ENCODE measurements at regions not wholly inside any gene's neighbourhood (a gene's known extent, or its start where the extent isn't known, plus 50 kb on each side); places are given as distances from the start of the nearest gene placed in this dataset.
A peak's percentile ranks its signal among the peaks of the same experiment; 100 is the strongest.
"Not testable (repeated sequence)": the region's sequence is repeated elsewhere in the genome, so short reads cannot be mapped to it uniquely, and the experiment has no call there.

GRCh38 chrX:42050345-42050744 is 127.0 kb upstream of the CASK start:
- H3K27me3 Mint-ChIP-seq (ENCODE audit: low read depth in 3 of 3) = peaks cover 0 to 6% (median 0%) of the 10 kb centered on the region in 3 donors
- H3K4me1 Mint-ChIP-seq = no peaks in the 10 kb centered on the region
- H3K4me3 Mint-ChIP-seq = no peak overlapping the region
- no peak for DNase-seq
- no peaks in the 10 kb centered on the region for H3K9me3 Mint-ChIP-seq
- no peaks in the 10 kb centered on the region for H3K36me3 Mint-ChIP-seq
- H3K27ac Mint-ChIP-seq = no peak overlapping the region

- Mint-ChIP-seq H3K27ac (no peak overlapping the region), H3K4me3 (no peak overlapping the region), H3K27me3 (ENCODE audit: low read depth in 3 of 3) (peaks cover 0 to 6% (median 2%) of the 10 kb centered on the region in 3 donors), H3K9me3 (no peaks in the 10 kb centered on the region), H3K36me3 (no peaks in the 10 kb centered on the region), H3K4me1 (no peaks in the 10 kb centered on the region)
- DNase-seq = no peak
These were observed 124.5 kb upstream of the CASK start for GRCh38 chrX:42047886-42048285.

DNA sequence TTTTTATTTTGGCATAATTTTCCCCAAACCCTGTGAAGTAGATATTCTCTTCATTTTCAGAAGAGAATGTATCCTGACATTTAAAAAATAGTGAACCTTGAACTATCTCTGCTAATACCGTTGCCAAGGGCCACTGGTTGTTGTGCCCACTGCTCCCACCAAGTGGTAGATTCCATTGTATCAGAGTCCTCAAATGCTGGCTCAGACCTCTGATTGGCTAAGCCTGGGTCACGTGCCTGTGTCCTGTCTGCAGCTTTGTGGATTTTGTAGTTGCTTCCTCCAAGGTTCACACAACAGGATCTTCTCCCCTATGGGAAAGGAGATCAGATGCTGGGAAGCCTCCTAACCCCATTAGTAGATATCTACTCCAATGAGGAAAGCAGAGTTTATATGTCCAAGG is 104.8 kb upstream of the CASK start:
- no peaks in the 10 kb centered on the region for H3K9me3 Mint-ChIP-seq
- H3K27me3 Mint-ChIP-seq (ENCODE audit: low read depth in 3 of 3) = peaks cover 0 to 5% (median 4%) of the 10 kb centered on the region in 3 donors
- H3K4me1 Mint-ChIP-seq = no peaks in the 10 kb centered on the region
- H3K4me3 Mint-ChIP-seq = no peak overlapping the region
- no peak overlapping the region for H3K27ac Mint-ChIP-seq
- H3K36me3 Mint-ChIP-seq = no peaks in the 10 kb centered on the region
- DNase-seq = no peak

DNA sequence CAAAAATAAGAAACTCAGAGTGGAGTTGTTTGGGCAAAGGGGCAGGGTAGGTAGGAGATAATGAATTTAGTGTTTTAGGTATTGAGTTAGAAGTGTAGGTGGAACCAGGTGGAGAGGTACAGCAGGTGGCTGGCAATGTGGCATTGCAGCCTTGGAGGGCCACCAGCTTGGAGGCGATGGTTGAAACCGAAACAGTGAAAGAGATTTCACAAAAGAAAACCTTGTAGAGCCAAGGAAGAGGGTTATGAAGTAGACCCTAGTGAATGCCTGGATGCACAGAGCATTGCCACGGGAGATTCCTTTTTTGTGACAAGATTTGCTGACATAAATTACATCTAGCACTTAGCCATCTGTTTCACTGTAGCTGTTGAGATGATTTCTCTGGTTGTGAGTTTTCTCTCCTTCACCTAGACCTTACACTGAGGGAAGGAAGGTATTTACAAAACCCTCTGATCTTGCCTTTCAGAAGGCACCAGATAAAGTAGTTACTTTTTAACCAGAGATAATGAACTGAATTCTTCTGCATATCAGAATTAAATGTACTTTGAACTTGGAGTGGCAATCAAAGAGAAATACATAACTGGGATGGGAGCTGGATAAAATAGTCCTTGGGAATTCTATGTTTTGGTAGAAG is 104.1 kb upstream of the CASK start:
- H3K9me3 Mint-ChIP-seq = no peaks in the 10 kb centered on the region
- no peak overlapping the region for H3K27ac Mint-ChIP-seq
- DNase-seq = no peak
- H3K4me3 Mint-ChIP-seq = no peak overlapping the region
- H3K27me3 Mint-ChIP-seq (ENCODE audit: low read depth in 3 of 3) = peaks cover 0 to 5% (median 4%) of the 10 kb centered on the region in 3 donors
- H3K4me1 Mint-ChIP-seq = no peaks in the 10 kb centered on the region
- H3K36me3 Mint-ChIP-seq = no peaks in the 10 kb centered on the region

DNA sequence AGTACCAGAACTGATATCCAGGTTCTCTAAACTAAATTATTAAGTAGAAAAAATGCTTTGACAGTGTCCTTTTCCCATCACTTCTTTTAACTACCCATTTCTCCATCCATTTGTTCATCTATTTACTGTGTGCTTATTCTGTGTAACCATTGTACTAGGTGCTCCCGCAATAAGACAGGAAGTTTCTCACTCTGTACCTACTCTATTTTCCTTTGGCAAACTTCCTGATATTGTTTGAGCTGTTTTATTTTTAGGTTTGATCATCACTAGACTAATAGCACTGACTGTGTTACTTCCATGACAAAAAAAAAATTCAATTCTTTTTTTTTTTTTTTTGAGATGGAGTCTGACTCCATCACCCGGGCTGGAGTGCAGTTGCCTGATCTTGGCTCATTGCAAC is 102.5 kb upstream of the CASK start:
- H3K4me3 Mint-ChIP-seq = no peak overlapping the region
- DNase-seq = no peak
- H3K9me3 Mint-ChIP-seq = no peaks in the 10 kb centered on the region
- H3K36me3 Mint-ChIP-seq = no peaks in the 10 kb centered on the region
- peaks cover 0 to 5% (median 4%) of the 10 kb centered on the region in 3 donors for H3K27me3 Mint-ChIP-seq (ENCODE audit: low read depth in 3 of 3)
- peaks cover 0 to 2% of the 10 kb centered on the region in 2 donors for H3K4me1 Mint-ChIP-seq
- H3K27ac Mint-ChIP-seq = no peak overlapping the region

- H3K36me3 Mint-ChIP-seq = no peaks in the 10 kb centered on the region
- no peaks in the 10 kb centered on the region for H3K9me3 Mint-ChIP-seq
- peaks cover 0 to 9% (median 1%) of the 10 kb centered on the region in 3 donors for H3K27me3 Mint-ChIP-seq (ENCODE audit: low read depth in 3 of 3)
- DNase-seq = no peak
- H3K4me1 Mint-ChIP-seq = peaks cover 10 to 14% of the 10 kb centered on the region in 2 donors
- H3K27ac Mint-ChIP-seq = no peak overlapping the region
- H3K4me3 Mint-ChIP-seq = no peak overlapping the region
These were observed 99.8 kb upstream of the CASK start for GRCh38 chrX:42023122-42023521.

- Mint-ChIP-seq H3K27me3 (ENCODE audit: low read depth in 3 of 3) (peaks cover 0 to 9% (median 1%) of the 10 kb centered on the region in 3 donors), H3K4me3 (no peak overlapping the region), H3K27ac (no peak overlapping the region), H3K9me3 (no peaks in the 10 kb centered on the region), H3K4me1 (peaks cover 10 to 14% of the 10 kb centered on the region in 2 donors), H3K36me3 (no peaks in the 10 kb centered on the region)
- no peak for DNase-seq
These were observed 98.8 kb upstream of the CASK start for GRCh38 chrX:42022158-42022557.

DNA sequence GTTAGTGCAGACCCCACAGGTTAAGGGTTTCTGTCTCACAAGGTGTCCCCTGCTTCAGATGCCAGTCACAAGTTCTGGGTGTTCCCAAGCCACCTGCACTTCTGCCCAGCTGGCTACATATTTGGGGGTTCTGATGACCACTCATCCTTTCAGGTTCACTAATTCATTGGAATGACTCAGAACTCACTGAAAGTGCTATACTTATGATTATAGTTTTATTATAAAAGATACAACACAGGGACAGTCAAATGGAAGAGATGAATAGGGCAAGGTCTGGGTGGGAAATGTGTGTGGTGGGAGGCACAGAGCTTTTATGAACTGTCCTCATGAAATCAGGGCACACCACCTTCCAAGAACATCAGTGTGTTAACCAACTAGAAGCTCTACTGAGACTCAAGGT is 97.7 kb upstream of the CASK start:
- no peak for DNase-seq
- H3K36me3 Mint-ChIP-seq = no peaks in the 10 kb centered on the region
- H3K4me3 Mint-ChIP-seq = no peak overlapping the region
- peaks cover 0 to 9% (median 1%) of the 10 kb centered on the region in 3 donors for H3K27me3 Mint-ChIP-seq (ENCODE audit: low read depth in 3 of 3)
- no peaks in the 10 kb centered on the region for H3K9me3 Mint-ChIP-seq
- H3K27ac Mint-ChIP-seq = no peak overlapping the region
- H3K4me1 Mint-ChIP-seq = peaks cover 10 to 14% of the 10 kb centered on the region in 2 donors

DNA sequence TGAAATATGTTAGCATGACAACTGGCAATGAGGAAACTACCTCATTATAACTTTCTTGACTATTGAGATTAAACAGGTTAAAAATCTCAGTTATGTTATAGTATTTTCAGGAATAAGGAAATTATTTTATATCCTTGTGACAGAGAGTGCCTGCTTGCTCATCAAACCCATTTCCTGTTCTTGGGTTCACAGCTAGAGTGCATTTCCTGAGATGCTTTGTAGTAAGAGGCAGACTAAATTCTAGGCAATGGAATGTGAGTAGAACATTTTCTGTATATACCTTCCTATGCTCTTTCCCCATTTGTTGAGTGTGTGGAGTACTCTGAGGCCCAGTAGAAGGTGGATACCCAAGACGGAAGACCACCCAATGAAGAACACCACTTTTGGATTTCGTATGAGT is 96.9 kb upstream of the CASK start:
- DNase-seq = peak in 1 of 3 donors; percentile 9
- Mint-ChIP-seq H3K27me3 (ENCODE audit: low read depth in 3 of 3) (peaks cover 0 to 9% (median 4%) of the 10 kb centered on the region in 3 donors), H3K9me3 (no peaks in the 10 kb centered on the region), H3K4me3 (peak overlapping the region in 3 of 5 donors; percentile 13 to 61 (median 44)), H3K27ac (peak overlapping the region in 3 of 6 donors; percentile 24 to 59 (median 39)), H3K36me3 (no peaks in the 10 kb centered on the region), H3K4me1 (peaks cover 10 to 14% of the 10 kb centered on the region in 2 donors)

DNA sequence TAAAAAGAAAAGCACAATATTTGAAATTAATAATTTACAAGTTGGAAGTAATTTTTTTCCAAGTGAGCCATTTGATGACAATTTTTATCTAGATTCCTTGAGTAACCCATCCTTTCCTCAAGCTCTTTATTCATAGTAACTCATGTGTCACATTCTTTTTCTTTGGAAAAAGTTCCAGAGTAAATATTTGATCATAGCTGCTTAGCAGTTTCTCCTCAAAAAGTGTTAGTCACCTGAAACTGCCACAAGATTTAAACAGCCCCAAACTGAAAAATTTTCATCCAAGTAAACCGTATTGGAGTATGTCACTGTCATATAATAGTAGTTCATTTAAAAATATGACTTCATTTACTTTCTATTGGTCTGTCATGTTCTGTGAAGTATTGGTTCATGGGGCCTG is 94.6 kb upstream of the CASK start:
- Mint-ChIP-seq H3K27me3 (ENCODE audit: low read depth in 3 of 3) (peaks cover 0 to 4% (median 4%) of the 10 kb centered on the region in 3 donors), H3K27ac (no peak overlapping the region), H3K4me1 (peaks cover 10 to 14% of the 10 kb centered on the region in 2 donors), H3K4me3 (no peak overlapping the region), H3K9me3 (no peaks in the 10 kb centered on the region), H3K36me3 (no peaks in the 10 kb centered on the region)
- no peak for DNase-seq

DNA sequence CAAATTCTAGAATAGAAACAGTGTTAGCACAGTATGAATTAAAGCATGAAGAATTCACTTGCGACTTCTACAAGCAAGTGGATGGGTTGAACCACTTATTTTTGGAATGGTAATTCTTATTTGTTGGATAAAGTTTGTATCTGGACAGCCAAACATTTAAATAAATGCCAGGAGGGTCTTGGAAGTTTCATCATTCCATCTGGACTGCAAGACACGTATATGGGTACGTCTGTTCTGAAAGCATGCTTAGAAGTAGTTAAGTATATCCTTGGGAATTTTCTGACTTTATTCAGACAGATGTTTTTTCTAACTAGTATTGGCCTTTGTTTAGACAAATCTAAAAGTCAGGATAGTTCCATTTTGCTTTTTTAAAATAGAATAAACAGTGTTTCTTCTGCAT is 77.5 kb upstream of the CASK start:
- H3K36me3 Mint-ChIP-seq = no peaks in the 10 kb centered on the region
- no peaks in the 10 kb centered on the region for H3K9me3 Mint-ChIP-seq
- no peak overlapping the region for H3K4me3 Mint-ChIP-seq
- no peaks in the 10 kb centered on the region for H3K4me1 Mint-ChIP-seq
- H3K27me3 Mint-ChIP-seq (ENCODE audit: low read depth in 3 of 3) = peaks cover 0 to 4% (median 3%) of the 10 kb centered on the region in 3 donors
- no peak overlapping the region for H3K27ac Mint-ChIP-seq
- no peak for DNase-seq

DNA sequence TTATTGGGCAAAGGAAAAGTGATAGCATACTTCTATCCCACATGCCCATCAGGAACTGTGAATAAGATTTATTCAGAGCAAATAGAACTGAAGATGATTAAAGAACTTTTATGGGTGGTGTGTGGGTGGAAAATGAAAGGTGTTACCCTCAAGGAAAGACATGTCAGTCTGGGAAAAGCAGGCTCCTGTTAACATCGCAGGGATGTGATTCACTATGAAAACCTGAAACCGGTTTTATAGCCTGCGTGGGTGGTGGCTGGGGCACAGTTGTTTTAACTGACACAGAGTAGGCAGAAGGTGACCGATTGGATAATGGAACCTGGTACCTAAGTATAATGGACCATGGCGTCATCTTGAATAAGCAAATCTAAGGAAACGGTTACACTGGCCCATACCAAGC is 61.3 kb upstream of the CASK start:
- DNase-seq = no peak
- Mint-ChIP-seq H3K36me3 (no peaks in the 10 kb centered on the region), H3K4me1 (no peaks in the 10 kb centered on the region), H3K27ac (no peak overlapping the region), H3K4me3 (no peak overlapping the region), H3K9me3 (no peaks in the 10 kb centered on the region), H3K27me3 (ENCODE audit: low read depth in 3 of 3) (peaks cover under 1 to 5% (median 3%) of the 10 kb centered on the region in 3 donors)

GRCh38 chrX:41982953-41983352 is 59.6 kb upstream of the CASK start:
- H3K4me3 Mint-ChIP-seq = no peak overlapping the region
- no peaks in the 10 kb centered on the region for H3K9me3 Mint-ChIP-seq
- peaks cover 0 to 3% (median 2%) of the 10 kb centered on the region in 3 donors for H3K27me3 Mint-ChIP-seq (ENCODE audit: low read depth in 3 of 3)
- H3K27ac Mint-ChIP-seq = no peak overlapping the region
- H3K4me1 Mint-ChIP-seq = no peaks in the 10 kb centered on the region
- no peak for DNase-seq
- no peaks in the 10 kb centered on the region for H3K36me3 Mint-ChIP-seq

DNA sequence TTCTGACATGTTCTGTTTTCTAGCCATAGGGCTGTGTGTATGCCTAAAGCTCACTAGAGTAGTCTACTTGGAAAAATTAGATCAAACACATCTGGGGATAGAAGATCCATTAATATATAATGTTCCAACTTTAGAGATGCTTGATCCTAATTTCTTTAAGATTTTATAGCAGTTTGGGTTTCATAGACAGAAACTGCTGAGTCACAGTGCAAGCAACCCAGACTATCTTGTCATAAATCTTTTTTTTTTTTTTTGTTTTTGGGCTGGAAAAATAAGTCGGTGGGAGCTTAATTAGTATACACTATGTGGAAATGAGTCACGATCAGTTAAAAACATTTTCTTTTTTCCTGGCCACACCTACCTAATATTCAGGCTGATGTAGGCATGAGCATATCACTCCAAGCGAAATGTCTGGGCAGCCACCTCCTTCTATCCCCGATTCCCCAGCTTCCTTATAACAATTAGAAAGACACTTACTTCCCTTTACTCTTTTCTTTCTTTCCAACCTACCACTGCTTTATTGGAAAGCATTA is 58.2 kb upstream of the CASK start:
- H3K36me3 Mint-ChIP-seq = no peaks in the 10 kb centered on the region
- H3K27me3 Mint-ChIP-seq (ENCODE audit: low read depth in 3 of 3) = peaks cover 0 to 3% (median 0%) of the 10 kb centered on the region in 3 donors
- H3K27ac Mint-ChIP-seq = no peak overlapping the region
- H3K4me3 Mint-ChIP-seq = no peak overlapping the region
- DNase-seq = no peak
- H3K4me1 Mint-ChIP-seq = no peaks in the 10 kb centered on the region
- no peaks in the 10 kb centered on the region for H3K9me3 Mint-ChIP-seq

- peaks cover 0 to 18% (median 2%) of the 10 kb centered on the region in 3 donors for H3K27me3 Mint-ChIP-seq (ENCODE audit: low read depth in 3 of 3)
- H3K4me3 Mint-ChIP-seq, H3K4me1 Mint-ChIP-seq, H3K27ac Mint-ChIP-seq, DNase-seq, H3K9me3 Mint-ChIP-seq, H3K36me3 Mint-ChIP-seq: not testable (repeated sequence)
These were observed 51.3 kb upstream of the CASK start for GRCh38 chrX:41974677-41975076.

Measured in immature natural killer cell (primary cell).